AG10803 (cell line): ENCODE measurements at regions not wholly inside any gene's neighbourhood (a gene's known extent, or its start where the extent isn't known, plus 50 kb on each side); places are given as distances from the start of the nearest gene placed in this dataset.
A peak's percentile ranks its signal among the peaks of the same experiment; 100 is the strongest.

ENCODE experiments used
- DNase-seq: peaks from one replicate; pipeline ENCODE4 v3.0.0; 2010; ENCODE audit warnings: low read depth
- H3K4me3 ChIP-seq: 2 replicates; pipeline ENCODE4 v1.5.1; 2011; ENCODE audit warnings: mild to moderate bottlenecking, low read length, control low read depth
- TF ChIP-seq, protein P1 (sequence below): conservative IDR thresholded peaks from 2 replicates; pipeline ENCODE4 v1.5.1; 2011; ENCODE audit warnings: mild to moderate bottlenecking, low read length, control low read depth, inconsistent platforms

DNA sequence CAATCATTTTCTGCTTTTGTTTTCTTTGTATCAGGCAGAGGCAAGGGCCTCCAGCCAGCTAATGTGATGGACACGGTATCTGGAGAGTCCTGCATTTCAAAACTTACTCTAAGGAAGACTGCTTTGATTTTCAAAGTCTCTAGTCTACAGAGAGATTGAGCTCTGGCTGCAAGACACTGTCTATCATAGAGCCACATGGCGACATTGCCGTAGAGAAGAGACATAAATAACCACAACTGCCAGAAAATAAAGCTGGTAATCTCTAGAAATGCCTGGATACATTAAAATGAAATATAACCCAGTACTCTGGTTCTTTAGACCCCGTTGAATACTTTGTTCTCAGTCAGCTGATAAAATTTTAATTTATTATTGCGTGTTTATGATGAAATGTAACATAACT lies 90.8 kb downstream of the OTUD1 start:
- DNase-seq: no peak
- no peak overlapping the region for H3K4me3 ChIP-seq
- TF ChIP-seq, protein P1, sequence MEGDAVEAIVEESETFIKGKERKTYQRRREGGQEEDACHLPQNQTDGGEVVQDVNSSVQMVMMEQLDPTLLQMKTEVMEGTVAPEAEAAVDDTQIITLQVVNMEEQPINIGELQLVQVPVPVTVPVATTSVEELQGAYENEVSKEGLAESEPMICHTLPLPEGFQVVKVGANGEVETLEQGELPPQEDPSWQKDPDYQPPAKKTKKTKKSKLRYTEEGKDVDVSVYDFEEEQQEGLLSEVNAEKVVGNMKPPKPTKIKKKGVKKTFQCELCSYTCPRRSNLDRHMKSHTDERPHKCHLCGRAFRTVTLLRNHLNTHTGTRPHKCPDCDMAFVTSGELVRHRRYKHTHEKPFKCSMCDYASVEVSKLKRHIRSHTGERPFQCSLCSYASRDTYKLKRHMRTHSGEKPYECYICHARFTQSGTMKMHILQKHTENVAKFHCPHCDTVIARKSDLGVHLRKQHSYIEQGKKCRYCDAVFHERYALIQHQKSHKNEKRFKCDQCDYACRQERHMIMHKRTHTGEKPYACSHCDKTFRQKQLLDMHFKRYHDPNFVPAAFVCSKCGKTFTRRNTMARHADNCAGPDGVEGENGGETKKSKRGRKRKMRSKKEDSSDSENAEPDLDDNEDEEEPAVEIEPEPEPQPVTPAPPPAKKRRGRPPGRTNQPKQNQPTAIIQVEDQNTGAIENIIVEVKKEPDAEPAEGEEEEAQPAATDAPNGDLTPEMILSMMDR: no peak

DNA sequence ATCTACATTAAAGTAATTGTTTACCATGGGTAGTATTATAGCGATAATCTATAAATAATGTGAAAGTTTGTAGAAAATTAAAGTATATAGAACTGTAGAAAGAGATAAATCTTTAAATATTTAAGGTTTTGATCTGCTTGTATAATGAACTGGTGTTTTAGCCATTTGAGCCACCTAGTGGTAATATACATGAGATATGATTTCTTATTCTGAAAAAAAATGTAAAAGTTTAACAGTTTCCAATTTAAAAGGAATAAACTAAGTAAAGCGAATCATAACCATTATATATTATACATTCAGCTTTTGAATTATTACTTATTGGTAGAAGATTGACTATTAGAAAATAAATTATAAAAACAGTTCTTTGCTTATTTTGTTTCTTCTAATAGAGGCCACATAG lies 91.2 kb downstream of the OTUD1 start:
- DNase-seq: peak; percentile 29
- TF ChIP-seq, protein P1: peak; percentile 48
- no peak overlapping the region for H3K4me3 ChIP-seq

GRCh38 chr10:23533212-23533611 lies 94.3 kb downstream of the OTUD1 start:
- TF ChIP-seq, protein P1: no peak
- no peak overlapping the region for H3K4me3 ChIP-seq
- DNase-seq: no peak

GRCh38 chr10:23534326-23534725 lies 95.5 kb downstream of the OTUD1 start:
- TF ChIP-seq, protein P1: no peak
- no peak for DNase-seq
- H3K4me3 ChIP-seq: no peak overlapping the region

DNA sequence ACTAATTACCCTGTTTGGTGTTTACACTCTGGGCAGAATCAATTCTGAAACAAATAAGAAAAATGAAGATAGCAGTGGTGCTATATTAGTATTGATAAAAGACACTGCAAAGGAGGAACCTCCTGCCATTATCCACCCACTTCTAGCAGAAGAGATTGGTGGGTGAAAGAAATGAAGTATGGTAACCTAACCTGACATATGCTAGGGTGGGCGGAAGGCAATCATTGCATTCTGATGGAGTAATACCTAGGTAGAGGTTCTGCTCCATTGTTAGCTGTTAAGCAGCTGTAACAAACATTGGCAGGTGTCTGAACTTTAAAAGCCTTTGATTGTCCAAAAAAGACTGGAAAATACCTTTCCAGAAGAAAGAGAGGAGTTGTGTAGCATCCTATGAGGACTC lies 95.9 kb downstream of the OTUD1 start:
- H3K4me3 ChIP-seq: no peak overlapping the region
- no peak for DNase-seq
- TF ChIP-seq, protein P1: no peak

DNA sequence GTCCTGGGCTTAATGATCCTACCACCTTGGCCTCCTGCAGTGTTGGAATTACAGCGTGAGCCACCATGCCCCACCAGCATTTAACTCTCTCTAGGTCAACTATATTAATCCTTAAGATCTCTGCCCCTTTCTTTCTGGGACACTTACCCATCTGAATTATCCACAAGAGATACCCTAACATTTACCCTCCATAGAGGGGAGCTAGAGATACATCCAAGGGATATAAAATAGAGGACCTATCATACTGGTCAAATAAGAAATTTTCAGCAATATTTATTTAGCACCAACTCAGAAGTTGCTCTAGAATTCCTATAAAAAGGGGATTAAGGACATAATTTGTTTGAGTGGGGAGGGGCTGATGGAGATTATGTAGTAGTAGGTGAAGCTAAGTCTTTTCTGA lies 96.5 kb downstream of the OTUD1 start:
- TF ChIP-seq, protein P1: no peak
- no peak overlapping the region for H3K4me3 ChIP-seq
- DNase-seq: no peak

DNA sequence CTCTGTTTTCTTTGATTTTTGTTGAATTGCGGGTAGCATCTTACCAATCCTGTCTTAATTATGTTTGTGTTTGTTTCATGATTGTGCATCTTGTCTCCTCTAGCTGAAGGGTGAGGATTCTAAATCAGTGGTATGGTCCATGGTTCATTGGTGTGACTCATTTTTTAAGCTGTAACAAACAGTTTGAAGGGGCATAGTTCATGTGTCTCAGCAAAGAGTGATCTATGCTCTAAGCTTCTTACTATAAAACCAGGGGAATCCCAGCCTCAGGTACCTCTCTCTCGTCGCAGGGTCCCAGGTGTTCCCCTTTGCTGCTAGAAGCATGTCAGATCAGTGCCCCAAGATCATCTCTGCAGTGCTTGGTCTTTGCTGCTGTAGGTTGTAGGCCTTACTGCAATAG lies 100.1 kb downstream of the OTUD1 start:
- no peak overlapping the region for H3K4me3 ChIP-seq
- no peak for DNase-seq
- TF ChIP-seq, protein P1: no peak
